Fibroblast of the aortic adventitia (primary cell): ENCODE measurements at regions not wholly inside any gene's neighbourhood (a gene's known extent, or its start where the extent isn't known, plus 50 kb on each side); places are given as distances from the start of the nearest gene placed in this dataset.

ENCODE experiments used
- DNase-seq: peaks from one replicate; pipeline ENCODE4 v3.0.0-alpha.2; 2010; ENCODE audit warnings: low read depth
- H3K4me3 ChIP-seq: 2 replicates; pipeline ENCODE4 v1.5.1; 2011; ENCODE audit warnings: low read depth, mild to moderate bottlenecking, control low read depth, low read length, moderate library complexity
- CTCF ChIP-seq: IDR thresholded peaks from 2 replicates; pipeline ENCODE4 v1.5.1; 2011; ENCODE audit warnings: mild to moderate bottlenecking, low read length, control low read depth, inconsistent platforms; ENCODE audit not compliant: insufficient read depth

GRCh38 chr22:48944751-48945620 is 882.7 kb downstream of the BRD1 start:
- DNase-seq: no peak
- H3K4me3 ChIP-seq: no peak overlapping the region
- no peak for TF ChIP-seq CTCF

- no peak for DNase-seq
- TF ChIP-seq CTCF: no peak
- no peak overlapping the region for H3K4me3 ChIP-seq
Observed at GRCh38 chr22:48944433-48944750, 883.3 kb downstream of the BRD1 start.

- TF ChIP-seq CTCF: no peak
- no peak for DNase-seq
- no peak overlapping the region for H3K4me3 ChIP-seq
Observed at GRCh38 chr22:48943567-48944432, 883.9 kb downstream of the BRD1 start.

- H3K4me3 ChIP-seq: no peak overlapping the region
- TF ChIP-seq CTCF: no peak
- DNase-seq: no peak
Observed at GRCh38 chr22:48942698-48943566, 884.7 kb downstream of the BRD1 start.

GRCh38 chr22:48941903-48942575 is 885.6 kb downstream of the BRD1 start:
- H3K4me3 ChIP-seq: no peak overlapping the region
- no peak for DNase-seq
- no peak for TF ChIP-seq CTCF
